Suppressor macrophage treated with lipopolysaccharide for 1 hour (primary cell): ENCODE measurements at regions not wholly inside any gene's neighbourhood (a gene's known extent, or its start where the extent isn't known, plus 50 kb on each side); places are given as distances from the start of the nearest gene placed in this dataset.
A peak's percentile ranks its signal among the peaks of the same experiment; 100 is the strongest.

Experiments
- DNase-seq, 3 donors: peaks; one replicate each; pipeline ENCODE4 v3.0.0-alpha.2; 2020 to 2022

DNA sequence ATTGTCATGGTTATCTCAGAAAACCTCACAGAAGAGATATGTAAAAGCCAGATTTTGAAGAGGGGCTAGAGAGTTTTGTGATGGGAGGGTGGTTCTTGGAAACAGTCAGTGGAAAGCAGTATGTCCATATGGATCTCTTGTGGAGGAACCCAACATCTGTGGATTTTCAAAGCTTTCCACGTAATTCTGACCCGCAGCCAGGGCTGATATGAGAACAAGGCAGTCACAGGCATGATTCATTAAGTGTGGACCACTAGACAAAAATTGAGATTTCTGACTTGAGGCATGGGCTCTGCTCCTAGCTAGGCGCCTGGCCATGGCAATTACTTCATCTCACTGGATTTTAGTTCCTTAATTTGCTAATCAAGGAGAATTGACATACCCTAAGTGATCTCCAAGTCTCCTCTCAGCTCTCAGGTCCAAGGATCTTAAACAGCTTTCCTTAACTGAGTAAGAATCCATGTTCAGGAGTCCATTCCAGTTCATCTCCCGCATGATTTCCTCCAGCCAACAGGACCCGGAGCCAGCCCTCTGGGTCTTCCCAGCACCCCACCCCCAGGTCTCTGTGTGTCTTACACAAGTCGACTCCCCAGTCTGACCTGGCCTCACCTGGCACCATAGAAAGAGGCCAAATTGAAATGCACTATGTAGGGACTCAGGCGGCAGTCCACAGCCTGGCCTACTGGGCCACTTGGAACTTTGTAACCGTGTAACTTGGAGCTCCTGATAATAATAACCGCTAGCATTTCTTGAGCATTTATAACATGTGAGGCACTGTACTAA lies 176.3 kb upstream of the PARP11 start:
- no peak for DNase-seq

DNA sequence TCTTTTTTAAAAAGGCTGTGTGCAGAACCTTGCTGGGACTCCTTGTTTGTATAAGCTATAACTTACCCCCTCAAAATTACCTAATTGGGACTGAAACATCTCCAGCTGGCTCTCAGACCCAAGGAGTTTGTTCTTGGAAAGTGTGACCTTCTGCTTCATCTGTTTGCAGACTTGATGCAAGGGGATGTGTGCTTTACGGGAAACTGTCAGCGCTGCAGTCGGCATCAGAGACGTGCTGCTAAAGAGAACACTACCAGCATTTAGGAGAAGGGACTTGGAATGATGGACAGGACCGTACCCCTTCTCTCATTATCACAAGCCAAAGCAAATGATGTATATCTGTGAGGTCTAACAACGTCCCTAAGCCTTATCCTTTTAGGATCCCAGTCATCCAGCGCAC lies 174.2 kb upstream of the PARP11 start:
- DNase-seq, result no peak

DNA sequence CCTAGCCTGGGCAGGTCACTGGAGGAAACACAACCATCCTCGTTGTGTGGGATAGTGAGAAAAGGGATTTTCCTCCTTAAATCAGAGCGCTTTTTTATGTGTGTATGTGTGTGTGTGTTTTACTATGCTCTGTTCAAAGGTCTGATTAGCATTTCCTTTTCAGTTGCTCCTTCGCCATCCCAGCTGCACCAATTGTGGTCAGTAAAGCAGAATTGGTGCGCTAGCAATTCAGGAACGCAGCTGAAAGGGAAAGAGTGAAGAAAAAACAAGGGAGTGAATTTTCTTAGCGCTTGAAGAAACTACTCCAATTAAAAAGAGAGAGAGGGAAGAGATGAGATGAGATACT lies 173.3 kb upstream of the PARP11 start:
- no peak for DNase-seq

DNA sequence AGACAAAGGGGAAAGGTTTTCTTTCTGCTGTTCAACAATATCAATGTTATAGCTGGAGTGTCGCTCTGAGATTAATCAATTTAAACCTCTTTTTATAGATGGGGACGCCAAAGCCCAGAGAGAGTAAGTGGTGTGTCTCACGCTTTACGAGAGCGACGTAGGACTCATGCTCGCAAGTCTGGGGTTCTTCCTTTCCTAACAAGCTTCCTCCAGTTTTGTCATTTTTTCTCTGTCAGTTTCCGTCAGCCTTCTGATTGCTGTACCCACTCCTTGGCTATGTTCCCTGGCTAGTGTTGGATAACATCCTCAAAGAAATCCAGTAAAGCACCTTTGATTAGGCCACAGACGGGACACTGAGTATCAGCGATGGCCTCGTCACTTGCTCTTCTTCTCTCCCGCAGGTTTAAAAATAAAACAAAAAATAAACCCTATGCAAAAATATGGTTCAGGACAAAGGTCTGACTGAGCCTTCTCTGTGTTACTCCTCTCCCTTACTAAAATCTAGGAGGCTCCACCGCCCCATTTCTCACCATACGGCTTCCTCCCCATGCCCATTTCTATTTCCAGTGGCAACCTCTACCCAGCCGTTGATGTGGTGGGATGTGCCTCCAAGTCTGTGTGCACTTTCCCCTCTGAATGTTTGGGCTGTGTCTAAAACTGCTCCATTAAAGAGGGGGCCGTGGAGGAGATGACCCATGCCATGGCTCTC lies 172.7 kb upstream of the PARP11 start:
- no peak for DNase-seq

DNA sequence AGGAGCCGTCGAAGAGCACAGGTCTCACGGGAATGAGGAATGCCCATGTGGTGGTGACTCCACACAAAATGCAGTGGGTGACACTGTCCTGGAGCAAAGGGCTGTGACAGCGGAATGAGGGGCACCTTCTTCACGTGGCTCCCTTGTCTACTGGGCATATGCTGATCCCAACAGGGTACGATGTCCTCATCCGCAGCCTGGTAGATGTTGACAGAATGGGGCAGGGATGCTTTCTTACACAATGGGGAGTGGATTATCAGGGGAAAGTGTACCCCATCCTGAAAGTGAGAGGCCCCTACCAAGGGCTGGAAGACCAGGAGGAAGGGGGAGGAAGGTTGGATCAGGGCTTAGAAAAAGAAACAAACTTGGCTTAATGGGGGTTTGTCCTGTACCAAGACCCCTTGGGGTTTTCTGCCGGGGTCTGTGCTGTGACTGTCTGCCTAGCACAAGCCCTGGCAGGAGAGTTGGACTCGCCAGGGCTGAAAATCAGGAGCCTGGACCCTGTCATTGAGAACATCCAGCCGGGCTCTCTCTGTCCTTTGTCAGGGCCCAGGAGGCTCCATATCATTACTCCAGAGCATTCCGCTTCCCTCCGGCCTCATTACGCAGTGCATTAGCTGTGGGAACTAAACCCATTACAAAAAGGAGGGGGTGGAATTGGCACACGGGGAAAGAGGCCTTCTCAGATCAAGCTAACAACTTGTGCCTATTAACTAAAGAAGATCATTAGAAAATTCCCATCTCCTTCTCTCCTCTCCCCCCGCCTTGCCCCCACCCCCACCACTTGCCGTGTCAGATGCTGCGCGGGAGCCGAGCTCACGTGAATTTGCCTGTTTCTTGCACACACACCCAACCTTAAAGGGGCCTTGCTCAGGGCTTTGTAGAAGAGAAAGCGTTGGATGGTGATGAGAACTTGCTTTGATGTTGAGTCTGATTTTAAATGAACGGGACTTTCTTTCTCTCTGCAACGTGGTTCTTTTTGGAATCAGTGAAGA lies 171.8 kb upstream of the PARP11 start:
- no peak for DNase-seq

DNA sequence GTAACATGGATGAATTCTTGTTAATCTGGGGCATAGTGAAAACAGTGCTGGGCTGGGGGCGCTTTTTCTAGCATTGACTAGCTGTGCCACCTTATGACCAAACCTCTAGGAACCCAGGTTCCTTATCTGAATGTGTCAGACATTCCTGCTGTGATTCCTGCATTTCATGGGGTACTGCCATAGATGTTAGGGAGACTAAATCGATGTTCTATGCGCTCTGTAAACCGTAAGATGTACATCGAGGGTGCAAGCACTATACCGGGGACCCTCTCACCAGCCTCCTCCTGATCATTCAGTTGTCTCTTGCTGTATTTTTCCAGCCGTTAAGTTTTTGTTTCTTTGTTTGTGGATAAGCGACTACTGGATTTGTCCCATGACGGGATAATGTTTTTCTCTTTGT lies 170.9 kb upstream of the PARP11 start:
- no peak for DNase-seq

DNA sequence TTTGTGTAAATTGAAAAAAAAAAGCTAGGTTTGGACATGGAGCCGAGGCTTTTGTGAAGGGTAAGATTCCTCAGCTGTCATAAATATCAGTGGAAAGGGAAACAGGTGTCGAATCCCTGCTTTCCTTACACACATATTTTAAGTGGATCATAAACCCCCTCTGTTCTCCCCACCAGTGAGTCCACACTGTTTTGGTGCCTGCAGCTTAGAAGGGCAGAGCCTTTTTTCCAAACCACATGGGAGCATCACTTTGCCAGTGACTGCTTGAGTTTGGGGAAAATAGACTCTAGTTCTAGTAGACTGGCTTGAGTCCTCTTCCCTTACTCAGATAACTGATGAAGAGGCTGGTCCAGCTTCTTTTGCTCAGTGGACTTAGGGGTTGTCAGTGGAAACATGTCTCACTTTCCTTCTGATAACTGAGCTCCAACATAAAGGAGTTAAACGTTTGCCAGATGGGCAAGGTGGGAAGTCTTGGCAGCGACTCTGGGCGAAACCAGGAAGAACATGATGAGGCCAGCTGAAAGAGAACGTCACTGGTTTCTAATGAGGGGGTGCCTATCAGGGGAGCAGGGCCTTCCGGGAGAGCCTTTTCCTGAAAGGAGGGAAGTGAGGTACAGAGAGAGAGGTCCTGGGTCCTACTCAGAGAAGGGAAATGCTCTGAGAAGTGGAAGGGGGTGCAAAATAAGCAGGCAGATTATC lies 168.1 kb upstream of the PARP11 start:
- no peak for DNase-seq

DNA sequence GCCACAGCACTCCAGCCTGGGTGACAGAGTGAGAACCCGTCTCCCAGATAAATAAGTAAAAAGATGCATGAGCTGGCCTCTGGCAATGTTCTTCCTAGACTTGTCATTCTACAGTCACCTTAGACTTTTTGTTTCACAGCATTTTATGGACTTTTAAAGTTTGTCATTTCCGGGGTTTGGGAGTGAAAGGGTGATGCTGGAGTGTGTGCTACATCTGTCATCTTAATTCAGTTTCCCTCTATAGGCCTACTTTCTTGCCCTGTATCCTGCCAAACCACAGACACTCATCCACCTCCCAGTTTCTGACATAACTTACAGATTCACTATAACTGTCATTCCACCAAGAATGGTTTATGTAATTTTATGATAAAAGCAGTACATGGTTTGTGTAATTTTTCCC lies 166.7 kb upstream of the PARP11 start:
- no peak for DNase-seq

DNA sequence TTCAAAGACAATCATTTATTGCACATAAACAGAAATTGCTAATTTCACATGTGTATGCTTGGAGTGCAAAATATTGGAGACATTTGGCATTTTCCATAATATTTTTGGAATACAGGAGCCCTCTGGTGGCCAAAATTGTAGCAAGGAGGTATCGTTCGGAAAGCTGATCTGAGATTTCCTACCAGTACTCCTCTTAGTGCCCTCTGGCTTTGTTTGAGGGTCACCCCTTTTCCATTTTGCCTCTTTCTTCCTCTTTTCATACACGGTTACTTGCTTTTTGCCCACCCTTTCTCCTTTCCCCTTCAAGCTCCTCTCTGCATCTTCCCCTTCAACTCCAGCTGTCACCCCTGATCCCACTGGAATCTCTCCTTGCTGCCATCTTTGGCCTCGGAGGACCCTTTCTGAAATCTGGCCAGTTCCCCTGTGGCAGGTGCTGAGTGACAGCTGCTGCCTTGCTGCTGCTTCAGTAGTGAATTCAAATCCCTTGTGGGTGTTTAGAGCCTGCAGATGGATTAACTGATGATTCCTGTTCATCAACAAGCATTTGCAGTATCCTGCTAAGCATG lies 164.6 kb upstream of the PARP11 start:
- DNase-seq, result peak; percentile 58 to 72 (median 69)

DNA sequence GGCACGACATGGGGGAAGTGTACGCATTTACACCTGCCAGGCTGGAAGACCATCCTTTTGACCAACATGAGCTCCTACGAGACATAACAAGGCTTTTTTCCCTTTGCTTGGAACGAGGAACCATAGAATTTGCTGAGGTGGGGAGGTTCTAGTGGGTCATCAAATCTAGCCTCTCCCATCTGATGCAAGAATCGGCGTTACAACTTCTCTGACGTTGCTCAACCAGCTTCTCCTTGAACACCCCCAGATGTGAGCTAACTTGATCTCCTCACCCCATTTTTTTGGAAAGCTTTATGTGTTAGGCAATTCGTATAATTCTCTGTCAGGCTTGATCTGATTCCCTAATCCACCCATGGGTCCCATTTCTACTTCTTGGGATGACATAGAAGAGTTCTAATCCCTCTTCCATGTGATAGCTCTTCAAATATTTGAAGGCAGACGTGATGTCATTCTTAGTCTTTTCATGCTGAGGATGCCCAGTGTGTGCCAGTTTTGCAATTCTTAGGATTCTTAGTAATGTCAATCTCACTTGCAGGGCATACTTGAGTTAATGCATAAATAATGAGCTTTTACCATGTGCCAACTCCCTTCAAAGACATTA lies 163.6 kb upstream of the PARP11 start:
- peak; percentile 83 to 88 (median 86) for DNase-seq

DNA sequence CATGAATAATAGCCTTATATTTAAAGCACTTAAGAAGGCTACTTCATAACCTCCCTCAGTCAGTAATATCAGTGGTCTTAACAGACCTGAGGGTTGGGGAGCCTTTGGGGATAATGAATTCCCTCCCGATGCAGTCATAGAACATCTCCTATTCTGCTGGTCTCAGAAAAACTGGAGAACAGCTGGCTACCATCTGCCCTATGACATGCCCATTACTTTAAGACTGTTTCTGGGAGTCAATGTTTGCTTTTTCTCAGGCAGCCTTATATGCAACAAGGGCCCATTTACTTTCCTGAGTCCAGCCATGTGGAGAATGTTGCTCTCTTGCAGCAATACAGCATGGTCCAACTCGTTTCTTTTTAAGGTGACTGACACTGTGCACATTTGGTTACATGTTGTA lies 161.7 kb upstream of the PARP11 start:
- no peak for DNase-seq

DNA sequence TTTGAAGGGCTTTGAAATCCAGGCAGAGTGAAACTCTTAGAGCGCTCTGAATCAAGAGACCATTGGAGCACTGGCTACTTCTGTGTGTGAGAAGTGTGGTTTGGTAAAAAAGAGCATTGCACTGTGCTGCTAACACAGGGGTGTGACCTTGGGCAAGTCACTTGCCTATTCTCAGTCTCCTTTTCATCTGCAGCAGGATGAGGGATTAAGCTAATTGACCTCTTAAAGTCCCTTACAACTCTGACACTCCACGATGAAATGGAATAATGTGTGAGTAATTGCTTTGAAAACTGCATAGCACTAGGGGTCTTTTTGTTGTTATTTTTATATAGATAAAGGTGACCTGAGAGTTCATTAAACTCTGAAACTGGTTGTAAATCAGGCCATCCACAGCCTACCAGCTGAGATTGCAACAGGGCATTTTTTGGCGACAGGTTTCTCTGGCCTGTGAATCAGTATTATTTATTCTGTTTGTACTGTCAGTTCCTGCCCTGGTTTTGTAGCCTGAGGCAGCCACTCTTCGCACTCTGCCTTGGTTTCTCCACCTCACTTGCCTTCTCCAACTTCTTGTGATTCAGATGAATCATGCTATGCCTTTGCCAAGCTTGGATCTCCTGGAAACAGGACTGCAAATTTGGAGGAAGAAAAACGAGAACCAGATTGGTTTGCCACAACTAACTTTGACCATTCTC lies 159.9 kb upstream of the PARP11 start:
- no peak for DNase-seq

DNA sequence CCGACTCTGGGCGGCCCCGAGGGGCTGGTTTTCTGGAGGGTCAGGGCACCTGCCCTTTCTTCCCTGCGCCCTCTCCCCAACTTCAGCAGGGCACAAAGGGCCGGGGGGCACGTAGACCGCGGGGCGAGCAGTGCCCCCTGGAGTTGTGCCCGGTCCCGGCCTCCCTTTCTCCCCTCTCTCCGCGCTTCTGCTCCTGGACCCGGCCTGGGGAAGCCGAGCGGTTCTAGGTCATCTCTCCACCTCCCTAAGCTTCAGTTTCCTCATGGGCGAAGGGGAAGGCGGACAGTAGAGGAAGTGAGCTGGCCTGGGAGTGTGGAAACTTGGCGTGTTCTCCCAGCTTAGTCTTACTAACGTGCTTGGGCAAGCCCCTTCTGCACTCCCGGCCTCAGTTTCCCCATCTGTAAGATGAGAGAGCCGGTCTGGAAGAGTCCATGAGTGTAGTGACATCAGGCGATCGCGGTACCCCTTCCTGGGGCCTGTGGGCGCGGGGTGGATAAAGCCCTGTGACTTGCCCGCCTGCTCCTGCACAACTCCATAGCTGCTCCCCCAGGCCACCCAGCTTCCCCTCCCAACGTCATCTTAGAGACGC lies 158.6 kb upstream of the PARP11 start:
- peak; percentile 90 to 91 (median 91) for DNase-seq

DNA sequence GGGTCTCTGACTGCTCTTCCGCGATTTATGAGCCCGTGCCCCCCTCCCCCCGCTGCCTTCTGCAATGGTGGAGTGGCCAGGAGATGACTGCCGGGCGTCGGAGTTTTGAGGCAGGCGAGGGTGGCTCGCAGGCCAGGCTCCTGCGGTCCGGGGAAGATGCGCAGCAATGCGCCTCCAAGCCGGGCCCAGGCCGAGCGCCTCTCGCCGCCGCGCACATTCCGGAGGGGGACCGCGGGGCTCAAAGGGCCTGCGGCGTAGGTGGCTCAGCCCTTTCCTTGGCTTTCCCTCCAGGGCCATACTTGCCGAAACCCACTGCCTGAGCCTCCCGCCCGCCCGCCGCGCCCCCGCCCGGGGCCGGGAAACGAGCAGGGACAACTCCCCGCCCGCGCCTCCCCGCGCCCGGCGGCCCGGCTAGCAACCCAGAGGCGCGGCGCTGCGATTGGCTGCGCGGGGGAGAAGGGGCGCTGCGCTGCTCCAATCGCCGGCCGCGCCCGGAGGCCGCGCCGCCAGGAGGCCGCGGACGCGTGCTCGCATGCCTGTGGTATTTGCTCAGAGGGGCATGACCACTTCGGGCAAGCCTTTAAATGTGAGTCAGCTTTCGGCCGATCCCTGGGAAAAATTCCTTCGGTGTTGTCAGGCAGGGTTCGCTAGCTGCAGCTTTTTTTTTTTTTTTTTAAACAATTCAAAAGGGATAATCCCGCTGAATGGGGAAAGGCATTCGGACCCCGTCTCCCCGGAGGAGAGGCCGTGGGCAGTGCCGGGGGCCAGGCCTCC lies 157.9 kb upstream of the PARP11 start:
- DNase-seq, result peak; percentile 96 to 98 (median 97)

DNA sequence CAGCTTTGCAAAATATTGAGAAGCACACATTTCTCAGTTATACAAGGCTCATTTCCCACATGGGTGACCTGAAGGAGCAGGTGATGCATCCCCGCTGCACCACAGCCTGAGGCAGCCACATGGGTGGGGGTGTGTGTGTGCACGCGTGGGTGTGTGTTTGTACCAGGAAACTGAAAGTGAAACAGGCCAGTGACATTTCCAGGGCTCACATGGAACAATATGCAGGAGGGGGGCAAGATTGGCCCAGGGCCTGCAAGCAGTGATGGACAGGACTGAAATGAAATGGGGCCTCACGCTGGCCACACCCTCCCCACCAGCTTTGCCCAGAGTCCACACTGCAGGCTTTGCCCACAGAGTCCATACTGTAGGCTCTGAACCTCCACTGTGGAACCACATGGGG lies 154.2 kb upstream of the PARP11 start:
- DNase-seq, result peak; percentile 42 to 64 (median 49)

DNA sequence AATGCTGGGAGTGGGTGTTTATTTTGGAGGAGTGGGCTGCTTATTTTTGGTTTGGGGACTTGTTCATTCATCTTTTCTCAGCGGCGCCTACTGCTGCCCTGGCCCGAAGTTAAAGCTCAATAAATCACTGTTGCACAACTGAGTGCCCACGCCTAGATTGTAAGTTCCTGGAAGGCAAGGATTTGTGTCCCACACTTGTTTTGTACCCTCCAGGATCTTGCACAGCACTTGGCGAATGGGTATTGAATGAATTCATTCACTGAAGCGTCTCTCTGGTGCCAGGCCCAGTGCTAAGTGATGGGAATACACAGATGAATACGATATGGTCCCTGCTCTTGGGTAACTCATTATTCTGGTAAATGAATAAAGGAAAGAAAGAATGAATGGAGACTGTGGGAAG lies 153.3 kb upstream of the PARP11 start:
- DNase-seq, result no peak

DNA sequence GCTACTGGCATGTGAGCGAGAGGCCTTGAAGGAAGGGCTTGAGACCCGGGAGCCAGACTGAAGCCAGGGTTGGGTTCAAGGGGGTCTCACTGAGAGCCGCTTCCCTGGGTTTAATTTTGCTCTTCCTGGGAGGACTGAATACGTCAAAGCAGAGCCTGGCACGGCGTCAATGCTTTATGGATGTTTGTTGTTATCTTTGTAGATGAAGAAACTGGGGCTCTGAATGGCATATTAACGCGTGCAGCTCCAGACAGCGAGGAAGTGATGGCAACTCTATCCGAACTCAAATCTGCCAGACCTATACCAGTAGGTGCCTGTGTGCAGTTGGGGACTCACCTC lies 152.8 kb upstream of the PARP11 start:
- DNase-seq, result no peak

DNA sequence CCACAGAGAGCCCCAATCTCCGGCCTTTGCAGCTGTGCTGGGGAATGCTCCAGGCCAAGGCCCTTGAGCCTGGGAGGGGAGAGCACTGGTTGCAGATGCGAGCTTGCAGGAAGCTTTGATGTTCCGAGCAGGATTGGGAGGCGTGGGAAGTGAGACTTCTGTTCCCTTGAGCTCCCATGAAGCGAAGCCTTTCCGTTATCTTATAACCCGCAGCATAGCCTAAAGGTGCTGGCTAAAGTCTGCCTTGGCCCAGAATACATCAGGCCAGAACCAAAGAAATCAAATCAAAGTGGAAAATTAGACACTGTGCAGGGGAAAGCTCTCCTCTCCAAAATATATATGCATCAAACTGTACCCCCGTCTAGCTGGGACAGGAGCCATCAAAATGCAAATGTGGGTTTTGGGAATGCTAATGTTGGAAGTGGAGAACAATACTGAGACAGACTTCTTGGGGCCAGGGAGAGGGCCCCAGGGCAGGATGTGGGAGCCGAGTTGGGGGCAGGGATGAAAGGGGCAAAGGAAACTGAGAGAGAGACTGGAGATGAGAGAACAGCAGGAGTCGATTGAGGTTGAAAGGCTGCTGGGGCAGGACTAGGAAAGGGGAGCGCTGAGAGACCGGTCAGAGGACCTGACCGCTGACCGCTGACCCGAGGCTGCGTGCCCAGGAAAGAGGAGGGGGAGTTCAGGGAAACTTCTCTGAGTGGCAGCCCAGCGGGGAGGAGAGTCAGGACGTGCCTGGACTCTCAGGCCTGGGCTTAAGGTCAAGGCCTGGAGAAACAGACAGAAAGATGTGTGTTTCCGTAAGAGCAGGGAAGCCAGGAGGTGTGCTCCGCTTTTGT lies 152.2 kb upstream of the PARP11 start:
- DNase-seq, result no peak

DNA sequence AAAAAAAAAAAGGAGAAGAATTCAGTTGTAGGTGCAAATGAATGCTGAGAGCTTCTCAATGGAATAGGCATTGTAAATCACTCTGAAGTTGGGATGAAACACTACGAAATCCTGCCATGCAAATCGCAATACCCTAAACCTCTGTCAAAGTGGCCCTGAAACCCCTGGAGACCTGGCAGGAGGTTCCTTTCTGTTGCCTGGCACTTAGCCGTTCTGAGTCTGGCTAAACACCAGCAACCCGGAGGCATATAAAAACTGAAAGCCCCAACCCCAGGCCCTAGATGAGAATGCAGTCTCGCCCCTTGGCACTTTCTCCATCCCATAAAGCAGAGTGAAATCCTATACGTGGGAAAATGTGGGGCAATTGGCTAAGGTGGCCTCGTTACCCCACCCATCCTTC lies 151.5 kb upstream of the PARP11 start:
- no peak for DNase-seq
